Lower leg skin (tissue), 3 donors: ENCODE measurements at regions not wholly inside any gene's neighbourhood (a gene's known extent, or its start where the extent isn't known, plus 50 kb on each side); places are given as distances from the start of the nearest gene placed in this dataset.
"Not testable (repeated sequence)": the region's sequence is repeated elsewhere in the genome, so short reads cannot be mapped to it uniquely, and the experiment has no call there.

Experiments
- POLR2A ChIP-seq, 2 donors: fragments of 450-650 bp; IDR thresholded peaks; one replicate each; pipeline ENCODE4 v1.6.1; 2016 to 2017; ENCODE audit warnings: antibody characterized with exemption in 2 of 2, mild to moderate bottlenecking in 1 of 2, moderate library complexity in 1 of 2
- TF ChIP-seq, protein P1 (sequence below), 3 donors: fragments of 450-650 bp; IDR thresholded peaks; one replicate each; pipeline ENCODE4 v1.5.1; 2016; ENCODE audit warnings: antibody characterized with exemption in 3 of 3, mild to moderate bottlenecking in 3 of 3, moderate library complexity in 2 of 3

GRCh38 chr1:30658375-30658774, 65.0 kb downstream of the MATN1 start:
- TF ChIP-seq, protein P1, sequence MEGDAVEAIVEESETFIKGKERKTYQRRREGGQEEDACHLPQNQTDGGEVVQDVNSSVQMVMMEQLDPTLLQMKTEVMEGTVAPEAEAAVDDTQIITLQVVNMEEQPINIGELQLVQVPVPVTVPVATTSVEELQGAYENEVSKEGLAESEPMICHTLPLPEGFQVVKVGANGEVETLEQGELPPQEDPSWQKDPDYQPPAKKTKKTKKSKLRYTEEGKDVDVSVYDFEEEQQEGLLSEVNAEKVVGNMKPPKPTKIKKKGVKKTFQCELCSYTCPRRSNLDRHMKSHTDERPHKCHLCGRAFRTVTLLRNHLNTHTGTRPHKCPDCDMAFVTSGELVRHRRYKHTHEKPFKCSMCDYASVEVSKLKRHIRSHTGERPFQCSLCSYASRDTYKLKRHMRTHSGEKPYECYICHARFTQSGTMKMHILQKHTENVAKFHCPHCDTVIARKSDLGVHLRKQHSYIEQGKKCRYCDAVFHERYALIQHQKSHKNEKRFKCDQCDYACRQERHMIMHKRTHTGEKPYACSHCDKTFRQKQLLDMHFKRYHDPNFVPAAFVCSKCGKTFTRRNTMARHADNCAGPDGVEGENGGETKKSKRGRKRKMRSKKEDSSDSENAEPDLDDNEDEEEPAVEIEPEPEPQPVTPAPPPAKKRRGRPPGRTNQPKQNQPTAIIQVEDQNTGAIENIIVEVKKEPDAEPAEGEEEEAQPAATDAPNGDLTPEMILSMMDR (IDR thresholded peaks at IDR 0.05), result not testable (repeated sequence)
- TF ChIP-seq POLR2A (IDR thresholded peaks at IDR 0.05), result not testable (repeated sequence)
